CD14-positive monocyte (primary cell): ENCODE measurements at regions not wholly inside any gene's neighbourhood (a gene's known extent, or its start where the extent isn't known, plus 50 kb on each side); places are given as distances from the start of the nearest gene placed in this dataset.

Experiments
- DNase-seq, 3 donors: peaks; one replicate each; pipeline ENCODE4 v3.0.0-alpha.2; 2011 to 2022
- H2AFZ ChIP-seq: 2 replicates; pipeline ENCODE4 v1.6.0; 2012; ENCODE audit warnings: mild to moderate bottlenecking, low read depth, low read length, inconsistent platforms; ENCODE audit not compliant: insufficient read depth, poor library complexity, severe bottlenecking
- H3K27ac ChIP-seq, 2 donors: 1 replicate in 1 of 2; 2 replicates in 1 of 2; pipeline ENCODE4 v1.5.1; 2012 to 2013; ENCODE audit warnings: low read length in 2 of 2, control low read depth in 1 of 2, inconsistent platforms in 1 of 2, low read depth in 1 of 2, mild to moderate bottlenecking in 1 of 2
- H3K27me3 ChIP-seq, 2 donors: one replicate each; pipeline versions ENCODE4 v1.6.0 to v1.6.1; 2011 to 2013; ENCODE audit warnings: low read length in 2 of 2; ENCODE audit not compliant: control insufficient read depth in 2 of 2, insufficient read depth in 2 of 2
- H3K36me3 ChIP-seq, 2 donors: replicated peaks in 1 of 2; 1 replicate in 1 of 2; 2 replicates in 1 of 2; pipeline versions ENCODE4 v1.5.1 to v1.6.1; 2012 to 2013; ENCODE audit warnings: low read length in 2 of 2, control low read depth in 1 of 2, inconsistent platforms in 1 of 2, mild to moderate bottlenecking in 1 of 2; ENCODE audit not compliant: insufficient read depth in 2 of 2, control insufficient read depth in 1 of 2
- H3K4me1 ChIP-seq, 2 donors: 1 replicate in 1 of 2; 2 replicates in 1 of 2; pipeline versions ENCODE4 v1.5.1 to v1.6.1; 2012 to 2013; ENCODE audit warnings: low read length in 2 of 2, control low read depth in 1 of 2, inconsistent platforms in 1 of 2, mild to moderate bottlenecking in 1 of 2, moderate library complexity in 1 of 2; ENCODE audit not compliant: insufficient read depth in 2 of 2, control insufficient read depth in 1 of 2
- H3K4me2 ChIP-seq: replicated peaks from 2 replicates; pipeline ENCODE3; 2012; ENCODE audit warnings: low read length, moderate library complexity, mild to moderate bottlenecking; ENCODE audit not compliant: poor library complexity, severe bottlenecking; ENCODE audit errors: extremely low read depth
- H3K4me3 ChIP-seq, 3 experiments: fragments of 200-600 bp in 1 of 3; sonication (generic) in 1 of 3; replicated peaks in 1 of 3; 1 replicate in 2 of 3; 2 replicates in 1 of 3; pipeline ENCODE4 v1.5.1; 2011 to 2013; ENCODE audit warnings: low read length in 3 of 3, mild to moderate bottlenecking in 3 of 3, control low read depth in 2 of 3, low read depth in 2 of 3, inconsistent platforms in 1 of 3, moderate library complexity in 1 of 3
- H3K79me2 ChIP-seq: 2 replicates; pipeline ENCODE4 v1.6.0; 2012; ENCODE audit warnings: mild to moderate bottlenecking, control low read depth, inconsistent platforms, low read length, moderate library complexity; ENCODE audit not compliant: insufficient read depth
- H3K9ac ChIP-seq: 2 replicates; pipeline ENCODE4 v1.6.0; 2017; ENCODE audit warnings: low read length, mild to moderate bottlenecking; ENCODE audit not compliant: insufficient read depth, poor library complexity, severe bottlenecking
- H3K9me3 ChIP-seq, 2 donors: replicated peaks in 1 of 2; 1 replicate in 1 of 2; 2 replicates in 1 of 2; pipeline versions ENCODE4 v1.5.1 to v1.6.1; 2012 to 2013; ENCODE audit warnings: low read length in 2 of 2, control low read depth in 1 of 2; ENCODE audit not compliant: control insufficient read depth in 1 of 2, insufficient read depth in 1 of 2
- H4K20me1 ChIP-seq: 2 replicates; pipeline ENCODE4 v1.6.0; 2012; ENCODE audit warnings: mild to moderate bottlenecking, low read length, control low read depth, moderate library complexity; ENCODE audit not compliant: insufficient read depth
- H3K27ac Mint-ChIP-seq, 7 donors: one replicate each; pipeline ENCODE4 v1.8.0; 2020; ENCODE audit warnings: mild to moderate bottlenecking in 7 of 7, mixed read lengths in 7 of 7, moderate library complexity in 6 of 7, inconsistent platforms in 2 of 7
- H3K27me3 Mint-ChIP-seq, 3 donors: one replicate each; pipeline ENCODE4 v1.8.0; 2021 to 2022; ENCODE audit warnings: low read depth in 3 of 3, mild to moderate bottlenecking in 3 of 3, mixed read lengths in 3 of 3, moderate library complexity in 3 of 3, inconsistent platforms in 1 of 3
- H3K36me3 Mint-ChIP-seq, 2 donors: one replicate each; pipeline ENCODE4 v1.8.0; 2020; ENCODE audit warnings: mixed read lengths in 2 of 2, inconsistent platforms in 1 of 2, mild to moderate bottlenecking in 1 of 2
- H3K4me1 Mint-ChIP-seq: one replicate; pipeline ENCODE4 v1.8.0; 2020; ENCODE audit warnings: mild to moderate bottlenecking, mixed read lengths
- H3K4me3 Mint-ChIP-seq, 2 donors: one replicate each; pipeline ENCODE4 v1.8.0; 2020; ENCODE audit warnings: mild to moderate bottlenecking in 2 of 2, mixed read lengths in 2 of 2, moderate library complexity in 1 of 2
- H3K9me3 Mint-ChIP-seq, 7 donors: one replicate each; pipeline ENCODE4 v1.8.0; 2020 to 2022; ENCODE audit warnings: mixed read lengths in 7 of 7, mild to moderate bottlenecking in 6 of 7, moderate library complexity in 6 of 7, inconsistent platforms in 2 of 7
- WGBS: methylation state at CpG from one replicate; pipeline ENCODE4 v1.1.5; 2013; ENCODE audit warnings: missing lambda C conversion rate; ENCODE audit not compliant: insufficient coverage; 5-methylcytosine and 5-hydroxymethylcytosine counted together
- intact Hi-C, 2 donors: fragments of 100-400 bp; cut with micrococcal nuclease; formaldehyde crosslinking; loops; one replicate each; pipeline versions ENCODE4 v1.15.0 to v1.15.1; 2023
- TF ChIP-seq, protein P1 (sequence below): fragments of 200-600 bp; IDR thresholded peaks from one replicate; pipeline ENCODE4 v1.8.0; 2022; ENCODE audit warnings: antibody characterized with exemption, mild to moderate bottlenecking

DNA sequence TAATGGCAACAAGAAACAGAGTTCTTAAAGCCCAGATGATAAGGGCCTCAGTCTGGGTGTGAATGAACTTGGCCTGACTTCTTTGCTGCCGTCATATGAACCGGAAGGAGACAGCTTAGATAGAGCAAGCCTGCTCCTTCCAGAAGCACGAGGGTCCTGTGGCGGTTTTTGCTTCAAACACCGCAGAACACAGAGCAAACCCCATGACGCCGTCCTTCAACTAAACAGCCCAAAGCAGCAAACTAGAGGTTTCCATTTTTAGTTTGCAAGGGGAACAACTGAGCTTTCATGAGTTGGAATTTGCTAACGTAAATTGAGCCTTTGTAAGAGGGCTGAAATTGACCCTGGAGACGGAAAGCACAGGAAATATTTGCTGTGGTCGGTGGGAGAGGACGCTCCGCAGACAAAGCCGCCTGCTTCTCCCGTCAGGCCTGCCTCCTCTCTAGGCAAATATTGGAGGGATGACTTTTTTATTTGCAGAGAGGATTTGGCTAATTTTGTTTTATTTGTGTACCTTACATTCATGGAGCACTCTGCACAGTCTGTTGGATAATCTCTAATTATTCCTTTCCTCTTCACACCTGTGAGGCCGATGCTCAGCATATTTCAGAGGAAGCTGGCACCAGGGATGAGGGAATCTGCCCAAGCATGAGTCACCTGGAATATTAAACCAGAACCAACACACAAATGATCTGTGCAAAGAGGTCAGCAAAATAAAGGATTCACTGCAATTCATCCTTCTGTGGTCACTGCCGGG lies 134.0 kb upstream of the NCK2 start:
- TF ChIP-seq, protein P1, sequence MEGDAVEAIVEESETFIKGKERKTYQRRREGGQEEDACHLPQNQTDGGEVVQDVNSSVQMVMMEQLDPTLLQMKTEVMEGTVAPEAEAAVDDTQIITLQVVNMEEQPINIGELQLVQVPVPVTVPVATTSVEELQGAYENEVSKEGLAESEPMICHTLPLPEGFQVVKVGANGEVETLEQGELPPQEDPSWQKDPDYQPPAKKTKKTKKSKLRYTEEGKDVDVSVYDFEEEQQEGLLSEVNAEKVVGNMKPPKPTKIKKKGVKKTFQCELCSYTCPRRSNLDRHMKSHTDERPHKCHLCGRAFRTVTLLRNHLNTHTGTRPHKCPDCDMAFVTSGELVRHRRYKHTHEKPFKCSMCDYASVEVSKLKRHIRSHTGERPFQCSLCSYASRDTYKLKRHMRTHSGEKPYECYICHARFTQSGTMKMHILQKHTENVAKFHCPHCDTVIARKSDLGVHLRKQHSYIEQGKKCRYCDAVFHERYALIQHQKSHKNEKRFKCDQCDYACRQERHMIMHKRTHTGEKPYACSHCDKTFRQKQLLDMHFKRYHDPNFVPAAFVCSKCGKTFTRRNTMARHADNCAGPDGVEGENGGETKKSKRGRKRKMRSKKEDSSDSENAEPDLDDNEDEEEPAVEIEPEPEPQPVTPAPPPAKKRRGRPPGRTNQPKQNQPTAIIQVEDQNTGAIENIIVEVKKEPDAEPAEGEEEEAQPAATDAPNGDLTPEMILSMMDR: no peak
- no peaks in the 10 kb centered on the region for H3K36me3 Mint-ChIP-seq
- Histone ChIP-seq H3K27me3 (no peaks in the 10 kb centered on the region), H3K9ac (no peak overlapping the region), H3K27ac (no peak overlapping the region), H2AFZ (no peak overlapping the region), H3K79me2 (no peaks in the 10 kb centered on the region), H4K20me1 (no peaks in the 10 kb centered on the region), H3K4me1 (no peaks in the 10 kb centered on the region), H3K4me2 (no peak overlapping the region), H3K36me3 (no peaks in the 10 kb centered on the region), H3K9me3 (no peaks in the 10 kb centered on the region), H3K4me3 (no peak overlapping the region)
- H3K27me3 Mint-ChIP-seq: no peaks in the 10 kb centered on the region
- H3K4me1 Mint-ChIP-seq: no peaks in the 10 kb centered on the region
- no peak overlapping the region for H3K4me3 Mint-ChIP-seq
- intact Hi-C loops: no loop called here
- H3K27ac Mint-ChIP-seq: no peak overlapping the region
- 97% methylated on average over 12 of the region's 16 CpGs for WGBS
- H3K9me3 Mint-ChIP-seq: no peaks in the 10 kb centered on the region
- DNase-seq: no peak

DNA sequence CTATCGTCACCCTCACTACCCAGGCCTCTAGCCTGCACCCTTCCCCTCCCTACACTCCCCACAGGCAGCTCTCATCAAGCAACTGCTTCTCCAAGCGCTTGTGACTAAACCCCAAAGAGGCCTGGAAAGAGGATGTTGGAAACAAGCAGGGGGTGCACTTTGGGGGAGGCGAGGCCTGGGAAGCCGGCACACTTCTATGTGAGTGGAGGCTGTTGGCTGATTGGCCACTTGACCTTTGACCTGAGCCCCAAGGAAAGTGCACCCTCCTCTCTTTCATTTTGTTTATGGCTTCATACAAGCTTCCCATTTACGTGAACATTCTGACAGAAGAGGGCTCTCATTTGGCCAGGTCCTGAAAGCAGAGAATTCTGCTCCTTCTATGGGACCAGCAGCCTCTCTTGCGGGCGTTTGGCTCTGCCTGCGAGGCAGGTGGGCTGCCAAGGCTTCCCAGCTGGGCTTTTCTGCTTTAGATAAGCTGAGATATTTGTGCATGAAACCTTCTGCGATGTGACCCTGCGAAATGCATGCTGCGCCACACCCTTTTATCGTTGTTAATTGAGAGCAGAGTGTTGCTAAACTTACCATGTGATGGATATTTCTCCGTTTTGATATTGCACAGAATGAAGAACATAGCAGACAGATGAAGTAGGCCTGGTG lies 134.8 kb upstream of the NCK2 start:
- TF ChIP-seq, protein P1: no peak
- no peak overlapping the region for H3K9ac ChIP-seq
- H3K9me3 ChIP-seq: no peaks in the 10 kb centered on the region
- no peaks in the 10 kb centered on the region for H3K4me1 Mint-ChIP-seq
- H3K79me2 ChIP-seq: no peaks in the 10 kb centered on the region
- H3K27me3 ChIP-seq: no peaks in the 10 kb centered on the region
- H3K27ac Mint-ChIP-seq: no peak overlapping the region
- intact Hi-C loops: no loop called here
- H3K36me3 ChIP-seq: no peaks in the 10 kb centered on the region
- 94% methylated on average over 11 of the region's 13 CpGs for WGBS
- H3K4me3 ChIP-seq: no peak overlapping the region
- H3K4me3 Mint-ChIP-seq: no peak overlapping the region
- no peaks in the 10 kb centered on the region for H3K27me3 Mint-ChIP-seq
- H3K36me3 Mint-ChIP-seq: no peaks in the 10 kb centered on the region
- H3K27ac ChIP-seq: no peak overlapping the region
- no peaks in the 10 kb centered on the region for H4K20me1 ChIP-seq
- no peak overlapping the region for H3K4me2 ChIP-seq
- H2AFZ ChIP-seq: no peak overlapping the region
- H3K4me1 ChIP-seq: no peaks in the 10 kb centered on the region
- DNase-seq: no peak
- H3K9me3 Mint-ChIP-seq: peaks cover 0 to 2% (median 0%) of the 10 kb centered on the region in 7 donors
